Stimulated activated CD8-positive, alpha-beta memory T cell treated with anti-CD3 and anti-CD28 coated beads, Interleukin-4, amount 100 ng/mL, for 4 hours (primary cell): ENCODE measurements at regions not wholly inside any gene's neighbourhood (a gene's known extent, or its start where the extent isn't known, plus 50 kb on each side); places are given as distances from the start of the nearest gene placed in this dataset.
"Not testable (repeated sequence)": the region's sequence is repeated elsewhere in the genome, so short reads cannot be mapped to it uniquely, and the experiment has no call there.

Experiments
- DNase-seq, 2 donors: peaks; one replicate each; pipeline ENCODE4 v3.0.0-alpha.2; 2020; ENCODE audit warnings: low read depth in 2 of 2, low spot score in 1 of 2

- DNase-seq = no peak
Measured at GRCh38 chr6:19892260-19892659, 55.1 kb downstream of the ID4 start.

GRCh38 chr6:19895866-19896692 is 58.9 kb downstream of the ID4 start:
- DNase-seq = no peak

GRCh38 chr6:19896693-19897010 is 59.5 kb downstream of the ID4 start:
- DNase-seq = no peak

DNA sequence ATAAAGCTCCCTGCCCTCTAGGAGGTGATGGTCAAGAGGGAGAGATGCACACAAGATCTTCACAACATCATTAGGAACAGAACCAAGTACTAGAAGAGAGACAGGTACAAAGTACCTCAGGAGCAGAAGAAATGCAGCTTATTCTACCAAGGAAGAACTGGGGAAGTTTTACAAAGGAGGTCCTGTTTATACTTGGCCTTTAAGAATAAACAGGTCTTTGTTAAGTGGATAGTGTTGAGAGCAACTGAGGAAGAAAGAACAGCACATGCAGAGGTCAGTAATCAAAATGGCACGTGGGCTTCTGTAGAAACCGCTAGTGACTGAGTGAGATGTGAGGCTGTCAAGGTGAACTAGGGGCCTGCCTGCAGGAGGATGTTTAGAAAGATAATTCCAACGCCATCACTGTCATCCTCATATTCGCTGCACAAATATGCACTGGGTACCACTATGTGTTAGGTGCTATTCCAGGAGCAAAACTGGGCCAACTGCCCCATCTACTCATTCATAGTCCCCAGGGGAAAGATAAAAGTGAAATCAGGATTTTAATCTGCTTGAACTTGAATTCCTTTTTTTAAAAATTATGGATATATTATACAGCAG is 61.1 kb downstream of the ID4 start:
- no peak for DNase-seq

- DNase-seq = no peak
Measured at GRCh38 chr6:19902201-19902600, 65.0 kb downstream of the ID4 start.

- not testable (repeated sequence) for DNase-seq
Measured at GRCh38 chr6:19904408-19904807, 67.2 kb downstream of the ID4 start.

DNA sequence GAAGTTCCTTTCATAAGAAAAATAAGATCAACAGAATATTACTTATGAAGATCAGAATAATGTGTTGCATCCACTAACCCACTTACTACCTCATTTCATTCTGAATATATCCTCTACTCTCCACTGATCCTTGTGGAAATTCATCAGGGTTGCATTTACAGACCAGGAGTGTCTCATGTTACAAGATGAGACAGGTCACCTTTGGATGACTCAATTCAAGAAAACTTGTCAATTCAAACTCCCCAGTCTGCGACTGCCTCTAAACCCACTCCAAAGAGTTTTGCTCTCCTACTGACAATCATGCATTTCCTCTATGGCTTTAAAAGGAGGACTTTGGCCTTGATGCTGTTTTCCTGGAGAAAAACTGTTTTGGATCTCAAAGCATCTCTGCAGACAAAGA is 68.4 kb downstream of the ID4 start:
- no peak for DNase-seq

DNA sequence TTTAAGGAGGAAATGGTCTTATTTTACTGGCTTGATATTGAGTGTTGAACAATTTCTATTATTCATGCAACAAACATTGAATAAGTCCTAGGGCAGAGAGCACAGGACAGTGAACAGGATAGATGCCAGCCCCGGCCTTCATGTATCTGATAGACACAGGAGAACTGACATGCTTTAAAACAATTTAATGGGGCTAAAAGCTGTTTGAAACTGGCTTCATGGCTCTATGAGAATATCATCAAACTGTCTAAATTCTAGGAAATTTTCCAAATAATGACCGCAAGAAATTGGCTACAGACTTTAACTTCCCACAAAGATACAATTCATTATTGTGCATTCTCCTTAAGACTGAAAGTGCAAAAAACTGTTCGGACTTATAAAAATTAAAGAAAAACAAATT is 69.0 kb downstream of the ID4 start:
- no peak for DNase-seq

- DNase-seq = no peak
Measured at GRCh38 chr6:19911223-19911622, 74.1 kb downstream of the ID4 start.

- DNase-seq = no peak
Measured at GRCh38 chr6:19918436-19918835, 81.3 kb downstream of the ID4 start.

- no peak for DNase-seq
Measured at GRCh38 chr6:19921786-19922185, 84.6 kb downstream of the ID4 start.

DNA sequence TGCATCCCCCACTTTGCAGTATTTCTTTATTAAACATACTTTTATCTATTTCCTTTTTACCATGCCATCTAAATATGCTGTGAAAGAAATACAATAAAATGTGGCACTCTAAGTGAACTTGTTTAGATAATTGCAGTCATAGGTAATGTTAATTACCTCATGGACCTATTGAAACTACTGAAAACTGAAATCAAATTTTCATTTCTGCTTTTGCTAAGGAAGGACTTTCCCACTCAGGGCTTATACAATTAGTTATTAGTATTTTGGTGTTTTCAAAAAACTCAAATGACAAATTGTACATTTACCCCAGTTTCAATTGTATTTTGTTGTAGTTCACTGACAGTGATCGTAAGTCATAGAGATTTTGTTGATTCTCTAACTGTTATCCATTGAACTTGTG is 88.4 kb downstream of the ID4 start:
- DNase-seq = no peak

DNA sequence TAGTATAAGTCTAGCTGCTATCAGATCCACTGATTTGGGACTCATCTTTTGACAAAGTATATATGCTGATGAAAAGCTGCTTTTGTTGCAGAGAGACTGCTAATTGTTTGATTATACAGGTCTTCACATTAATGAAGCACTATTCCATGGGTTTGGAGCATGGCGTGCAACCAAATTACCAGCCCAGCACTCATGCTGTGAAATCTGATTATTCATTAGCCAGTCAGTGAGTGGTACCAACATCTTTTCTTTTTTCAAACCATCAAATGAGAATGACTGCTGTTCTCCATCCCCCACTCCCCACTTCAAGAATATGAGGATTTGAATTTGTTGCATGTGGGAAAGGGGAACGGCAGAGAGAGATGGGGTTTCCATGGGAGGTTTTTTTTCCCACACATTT is 91.3 kb downstream of the ID4 start:
- no peak for DNase-seq

DNA sequence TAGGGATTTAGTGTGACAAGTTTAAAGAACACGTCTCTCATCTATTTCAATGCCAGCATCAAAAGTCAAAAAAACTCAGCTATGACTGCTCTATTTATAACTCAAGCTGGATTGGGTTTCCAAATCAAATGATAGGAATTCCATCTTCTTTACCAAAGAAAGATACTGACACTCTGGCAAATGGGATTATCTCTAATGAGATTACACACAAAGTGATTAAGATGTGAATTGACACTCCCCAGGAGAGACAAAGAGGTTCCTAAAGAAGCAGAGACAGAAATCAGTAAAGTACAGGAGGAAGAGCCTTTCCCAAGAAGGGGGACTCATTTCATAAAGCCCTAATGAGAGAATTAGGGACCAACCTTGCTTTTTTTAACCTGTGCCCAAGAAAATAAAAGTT is 92.1 kb downstream of the ID4 start:
- no peak for DNase-seq

GRCh38 chr6:19934996-19935591 is 97.9 kb downstream of the ID4 start:
- no peak for DNase-seq

DNA sequence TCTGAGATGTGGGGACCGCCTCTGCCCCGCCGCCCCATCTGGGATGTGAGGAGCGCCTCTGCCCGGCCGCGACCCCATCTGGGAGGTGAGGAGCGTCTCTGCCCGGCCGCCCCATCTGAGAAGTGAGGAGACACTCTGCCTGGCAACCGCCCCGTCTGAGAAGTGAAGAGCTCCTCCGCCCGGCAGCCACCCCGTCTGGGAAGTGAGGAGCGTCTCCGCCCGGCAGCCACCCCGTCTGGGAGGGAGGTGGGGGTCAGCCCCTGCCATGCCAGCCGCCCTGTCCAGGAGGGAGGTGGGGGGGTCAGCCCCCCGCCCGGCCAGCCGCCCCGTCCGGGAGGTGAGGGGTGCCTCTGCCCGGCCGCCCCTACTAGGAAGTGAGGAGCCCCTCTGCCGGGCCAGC is 102.2 kb downstream of the ID4 start:
- not testable (repeated sequence) for DNase-seq

- DNase-seq = not testable (repeated sequence)
Measured at GRCh38 chr6:19939926-19940325, 102.8 kb downstream of the ID4 start.

DNA sequence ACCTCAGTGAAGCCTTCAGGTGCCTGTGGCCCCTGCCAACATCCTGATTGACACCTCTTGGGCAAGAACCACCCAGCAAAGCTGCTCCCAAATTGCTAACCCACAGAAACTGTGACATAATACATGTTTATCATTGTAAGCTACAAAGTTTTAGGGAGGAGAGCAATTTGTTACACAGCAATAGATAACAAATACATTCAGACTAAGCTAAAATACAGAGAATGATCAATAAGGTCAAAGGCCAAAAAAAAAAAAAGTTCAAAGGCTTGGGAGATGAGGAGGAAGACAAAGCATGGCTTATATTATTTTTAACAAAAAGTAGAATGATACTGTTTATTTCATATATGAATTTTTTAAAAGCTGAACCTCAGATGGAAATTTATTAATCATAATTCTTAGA is 105.9 kb downstream of the ID4 start:
- no peak for DNase-seq

DNA sequence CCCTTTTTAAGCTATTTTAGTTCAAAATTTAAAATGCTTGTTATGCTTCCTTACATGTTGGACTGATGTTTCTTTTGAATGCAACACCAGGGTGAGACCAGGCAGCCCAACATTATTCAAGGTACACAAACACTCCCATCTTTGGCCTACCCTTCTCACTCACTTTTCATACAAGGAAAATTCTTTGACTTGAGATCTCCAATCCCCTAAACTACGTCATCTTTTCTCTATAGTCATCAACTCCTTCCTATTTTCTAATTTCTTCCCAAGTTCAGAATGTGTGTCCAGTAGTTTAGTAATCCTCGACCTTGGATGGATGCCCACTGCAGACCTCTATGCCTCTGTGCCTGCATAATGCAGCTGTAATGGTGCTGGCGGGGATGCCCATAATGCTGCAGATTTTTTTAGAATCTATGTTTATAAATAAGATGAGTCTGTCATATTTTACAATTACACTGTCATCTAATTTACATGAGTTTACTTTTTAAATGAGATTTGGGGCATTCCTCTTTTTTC is 108.7 kb downstream of the ID4 start:
- no peak for DNase-seq

DNA sequence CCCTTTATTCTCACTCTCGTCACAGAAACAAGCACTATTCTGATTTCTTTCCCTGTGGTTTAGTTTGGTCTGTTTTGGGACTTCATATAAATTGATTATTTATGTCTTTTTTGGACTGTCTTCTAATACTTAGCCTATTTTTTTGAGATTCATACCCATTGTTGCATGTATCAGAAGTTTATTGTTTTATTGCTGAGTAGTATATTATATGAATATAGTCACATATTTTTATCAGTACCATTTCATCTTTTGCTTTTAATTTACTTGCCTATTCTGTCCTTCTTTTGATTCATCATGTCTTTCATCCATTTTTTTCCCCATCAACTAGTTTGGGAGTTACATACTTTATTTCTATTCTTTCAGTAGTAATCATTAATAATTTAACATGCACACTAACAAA is 112.0 kb downstream of the ID4 start:
- DNase-seq = no peak

GRCh38 chr6:19964115-19964514 is 126.9 kb downstream of the ID4 start:
- no peak for DNase-seq

GRCh38 chr6:19968201-19968600 is 131.0 kb downstream of the ID4 start:
- DNase-seq = no peak
